Body of pancreas (tissue), 4 donors: ENCODE measurements at regions not wholly inside any gene's neighbourhood (a gene's known extent, or its start where the extent isn't known, plus 50 kb on each side); places are given as distances from the start of the nearest gene placed in this dataset.

Experiments used
- ATAC-seq: fragments of 150-250 bp; one replicate; pipeline ENCODE4 v1.9.1; 2016
- DNase-seq, 4 donors: peaks; one replicate each; pipeline ENCODE4 v3.0.0-alpha.2; 2019
- H3K27ac ChIP-seq, 4 donors: fragments of 200-600 bp; sonication (generic); 1 replicate in 3 of 4; 2 replicates in 1 of 4; pipeline versions ENCODE4 v1.5.1 to v1.6.1; 2016 to 2019; ENCODE audit warnings: mild to moderate bottlenecking in 1 of 4, mixed read lengths in 1 of 4, moderate library complexity in 1 of 4
- H3K27me3 ChIP-seq, 2 donors: fragments of 200-600 bp; sonication (generic); one replicate each; pipeline ENCODE4 v1.6.0; 2016; ENCODE audit warnings: mild to moderate bottlenecking in 1 of 2
- H3K36me3 ChIP-seq, 2 donors: fragments of 200-600 bp; sonication (generic); replicated peaks in 1 of 2; 2 replicates each; pipeline ENCODE4 v1.5.1; 2016; ENCODE audit warnings: low read depth in 2 of 2; ENCODE audit not compliant: insufficient read depth in 1 of 2
- H3K4me1 ChIP-seq: fragments of 200-600 bp; sonication (generic); one replicate; pipeline ENCODE4 v1.6.0; 2016
- H3K4me3 ChIP-seq, 2 donors: fragments of 200-600 bp; sonication (generic); 1 replicate in 1 of 2; 2 replicates in 1 of 2; pipeline ENCODE4 v1.5.1; 2016 to 2019
- H3K9me3 ChIP-seq, 3 donors: fragments of 200-600 bp; sonication (generic); 1 replicate in 2 of 3; 2 replicates in 1 of 3; pipeline ENCODE4 v1.5.1; 2016
- POLR2A ChIP-seq, 3 donors: fragments of 450-650 bp; IDR thresholded peaks; one replicate each; pipeline ENCODE4 v1.6.1; 2016; ENCODE audit warnings: antibody characterized with exemption in 3 of 3, mild to moderate bottlenecking in 2 of 3
- WGBS, 2 donors: methylation state at CpG; one replicate each; pipeline ENCODE4 v1.1.5; 2017; 5-methylcytosine and 5-hydroxymethylcytosine counted together
- intact Hi-C: fragments of 100-400 bp; cut with DNase I; formaldehyde crosslinking; loops from one replicate; pipeline ENCODE4 v1.15.1; 2023
- TF ChIP-seq, protein P1 (sequence below), 7 experiments: fragments of 450-650 bp in 4 of 7; fragments of 200-600 bp in 3 of 7; sonication (generic) in 3 of 7; IDR thresholded peaks; one replicate each; pipeline ENCODE4 v1.5.1; 2016 to 2019; ENCODE audit warnings: antibody characterized with exemption in 7 of 7

DNA sequence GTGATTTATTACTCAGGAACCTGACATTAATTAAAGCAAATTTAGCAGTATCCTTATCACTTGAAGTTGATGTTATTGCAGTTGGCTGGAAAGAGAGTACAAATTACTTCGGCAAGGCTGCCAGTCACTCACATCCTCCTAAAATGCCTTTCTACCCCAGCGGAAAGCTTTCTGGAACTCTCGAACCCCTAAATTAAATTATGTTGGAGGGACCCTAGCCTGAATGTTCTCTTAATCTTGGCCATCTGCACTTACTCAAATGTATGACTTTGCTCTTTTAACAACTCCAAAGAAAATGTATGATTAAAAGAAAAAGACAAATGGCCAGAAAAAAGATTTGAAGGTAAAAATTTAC is 242.6 kb upstream of the USP25 start:
- ATAC-seq (no peak), DNase-seq (no peak)
- H3K27ac ChIP-seq: no peak overlapping the region
- H3K27me3 ChIP-seq: no peaks in the 10 kb centered on the region
- intact Hi-C loops: loop anchor here (10.0 kb wide), 1 partner anchor 622 kb away; no protein-coding TSS in a partner anchor
- no peak overlapping the region for H3K4me3 ChIP-seq
- TF ChIP-seq POLR2A (IDR thresholded peaks at IDR 0.05): no peak
- TF ChIP-seq, protein P1, sequence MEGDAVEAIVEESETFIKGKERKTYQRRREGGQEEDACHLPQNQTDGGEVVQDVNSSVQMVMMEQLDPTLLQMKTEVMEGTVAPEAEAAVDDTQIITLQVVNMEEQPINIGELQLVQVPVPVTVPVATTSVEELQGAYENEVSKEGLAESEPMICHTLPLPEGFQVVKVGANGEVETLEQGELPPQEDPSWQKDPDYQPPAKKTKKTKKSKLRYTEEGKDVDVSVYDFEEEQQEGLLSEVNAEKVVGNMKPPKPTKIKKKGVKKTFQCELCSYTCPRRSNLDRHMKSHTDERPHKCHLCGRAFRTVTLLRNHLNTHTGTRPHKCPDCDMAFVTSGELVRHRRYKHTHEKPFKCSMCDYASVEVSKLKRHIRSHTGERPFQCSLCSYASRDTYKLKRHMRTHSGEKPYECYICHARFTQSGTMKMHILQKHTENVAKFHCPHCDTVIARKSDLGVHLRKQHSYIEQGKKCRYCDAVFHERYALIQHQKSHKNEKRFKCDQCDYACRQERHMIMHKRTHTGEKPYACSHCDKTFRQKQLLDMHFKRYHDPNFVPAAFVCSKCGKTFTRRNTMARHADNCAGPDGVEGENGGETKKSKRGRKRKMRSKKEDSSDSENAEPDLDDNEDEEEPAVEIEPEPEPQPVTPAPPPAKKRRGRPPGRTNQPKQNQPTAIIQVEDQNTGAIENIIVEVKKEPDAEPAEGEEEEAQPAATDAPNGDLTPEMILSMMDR (IDR thresholded peaks at IDR 0.05): no peak
- 56 to 58% methylated on average over 3 of the region's 3 CpGs for WGBS, 2 donors
- H3K36me3 ChIP-seq: no peaks in the 10 kb centered on the region
- H3K9me3 ChIP-seq: no peaks in the 10 kb centered on the region
- no peaks in the 10 kb centered on the region for H3K4me1 ChIP-seq

DNA sequence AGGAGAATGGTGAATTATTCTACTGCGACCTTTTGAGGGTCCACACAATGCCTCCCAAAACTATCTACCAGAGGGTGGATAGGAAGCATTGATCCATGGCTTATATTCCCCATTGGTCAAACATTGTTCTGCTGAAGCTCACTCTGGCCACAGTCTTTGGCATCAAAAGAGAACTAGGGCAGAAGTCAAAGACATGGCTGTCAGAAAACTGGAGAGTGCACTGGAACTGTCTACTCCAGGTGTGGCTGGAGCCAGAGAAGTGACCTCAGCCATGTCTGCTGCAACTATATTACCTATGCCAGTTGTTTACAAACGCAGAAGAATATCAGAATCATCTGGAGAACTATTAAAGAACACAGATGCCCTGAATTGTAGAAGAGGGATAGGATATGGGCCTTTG is 238.7 kb upstream of the USP25 start:
- 69 to 77% methylated on average over 2 of the region's 2 CpGs for WGBS, 2 donors
- TF ChIP-seq, protein P1 (IDR thresholded peaks at IDR 0.05): no peak
- no peak for TF ChIP-seq POLR2A (IDR thresholded peaks at IDR 0.05)
- DNase-seq: no peak

DNA sequence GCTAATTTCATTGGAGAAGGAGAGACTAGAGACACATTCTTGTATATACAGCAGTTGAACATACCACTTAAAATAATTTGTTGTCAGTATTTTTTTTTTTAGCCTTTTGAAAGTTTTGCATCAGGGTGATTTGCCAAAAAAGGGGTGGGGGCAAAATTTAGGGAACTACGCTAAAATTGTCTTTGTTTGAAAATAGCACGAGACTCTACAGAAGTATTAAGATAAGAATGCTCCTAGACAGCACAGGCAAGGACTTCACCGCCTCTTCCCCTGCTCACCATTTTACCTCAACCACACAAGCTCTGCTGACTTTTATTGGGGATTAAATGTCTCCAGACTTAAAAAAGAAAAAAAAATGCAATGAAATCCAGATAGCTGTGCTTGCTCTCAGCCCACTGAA is 236.1 kb upstream of the USP25 start:
- no peak for ATAC-seq
- Histone ChIP-seq H3K4me1 (no peaks in the 10 kb centered on the region), H3K27me3 (no peaks in the 10 kb centered on the region), H3K9me3 (no peaks in the 10 kb centered on the region), H3K36me3 (no peaks in the 10 kb centered on the region), H3K27ac (no peak overlapping the region), H3K4me3 (no peak overlapping the region)
- 63 to 73% methylated on average over 3 of the region's 3 CpGs for WGBS, 2 donors
- TF ChIP-seq, protein P1 (IDR thresholded peaks at IDR 0.05): no peak
- intact Hi-C loops: no loop called here
- no peak for DNase-seq

More for the DNA sequence above, 238.7 kb upstream of the USP25 start:
- Histone ChIP-seq H3K4me3 (no peak overlapping the region), H3K27ac (no peak overlapping the region), H3K4me1 (no peaks in the 10 kb centered on the region), H3K9me3 (no peaks in the 10 kb centered on the region), H3K36me3 (no peaks in the 10 kb centered on the region), H3K27me3 (no peaks in the 10 kb centered on the region)
- no peak for ATAC-seq
- intact Hi-C loops: no loop called here

DNA sequence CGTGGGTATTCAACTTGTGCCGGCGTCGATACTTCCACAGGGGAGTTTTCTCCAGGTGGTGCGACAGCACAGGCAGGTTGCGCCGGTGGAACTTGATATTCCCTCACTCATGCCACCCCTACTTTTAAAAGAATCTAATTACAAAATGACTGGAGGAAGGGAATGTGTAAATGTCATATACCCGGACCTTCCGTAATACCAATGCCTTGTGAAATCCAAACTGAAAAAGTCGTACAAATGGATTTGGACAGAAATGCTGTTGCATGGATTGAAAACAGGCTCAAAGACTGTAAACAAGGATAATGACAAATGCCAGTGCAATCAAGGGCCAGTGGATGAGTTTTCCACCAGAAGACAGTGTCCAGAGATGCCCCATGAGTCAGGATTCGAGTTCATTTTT is 235.3 kb upstream of the USP25 start:
- no peak for TF ChIP-seq POLR2A (IDR thresholded peaks at IDR 0.05)
- TF ChIP-seq, protein P1 (IDR thresholded peaks at IDR 0.05): no peak
- H3K4me3 ChIP-seq: no peak overlapping the region
- intact Hi-C loops: no loop called here
- ATAC-seq (no peak), DNase-seq (no peak)
- H3K9me3 ChIP-seq: no peaks in the 10 kb centered on the region
- no peaks in the 10 kb centered on the region for H3K4me1 ChIP-seq
- no peaks in the 10 kb centered on the region for H3K36me3 ChIP-seq
- H3K27ac ChIP-seq: no peak overlapping the region
- H3K27me3 ChIP-seq: no peaks in the 10 kb centered on the region
- 89 to 93% methylated on average over 11 of the region's 11 CpGs for WGBS, 2 donors

DNA sequence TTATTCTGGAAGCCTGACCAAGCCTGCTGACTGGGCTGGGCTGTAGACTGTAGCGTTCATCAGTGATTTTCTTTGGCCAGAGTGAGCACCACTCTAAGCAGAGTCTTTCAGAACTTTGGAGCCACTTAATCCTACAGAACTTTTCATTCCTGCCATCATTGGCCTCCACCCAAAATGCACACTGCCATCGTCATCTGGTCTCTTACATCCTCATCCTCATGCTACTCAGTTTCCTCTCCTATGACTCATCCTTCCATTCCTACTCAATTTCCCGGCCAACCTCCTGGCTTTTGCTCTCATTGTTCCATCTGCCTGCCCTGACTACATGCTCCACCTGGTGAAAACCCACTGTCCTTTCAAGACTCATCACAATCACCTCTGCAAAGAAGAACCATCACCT is 233.8 kb upstream of the USP25 start:
- WGBS, 2 donors: 84 to 88% methylated on average over 3 of the region's 3 CpGs
- no peak for ATAC-seq

More for the DNA sequence above, 233.8 kb upstream of the USP25 start:
- Histone ChIP-seq H3K4me1 (no peaks in the 10 kb centered on the region), H3K27me3 (no peaks in the 10 kb centered on the region), H3K36me3 (no peaks in the 10 kb centered on the region), H3K9me3 (no peaks in the 10 kb centered on the region), H3K27ac (no peak overlapping the region), H3K4me3 (no peak overlapping the region)
- intact Hi-C loops: no loop called here
- no peak for DNase-seq
- TF ChIP-seq, protein P1 (IDR thresholded peaks at IDR 0.05): no peak
- TF ChIP-seq POLR2A (IDR thresholded peaks at IDR 0.05): no peak
